ENCODE measurements at regions not wholly inside any gene's neighbourhood (a gene's known extent, or its start where the extent isn't known, plus 50 kb on each side); places are given as distances from the start of the nearest gene placed in this dataset.

GRCh38 chr9:79447308-79447605 lies 124.5 kb upstream of the TLE4 start:
- DNase-seq (ENCODE audit: low read depth in 2 of 2), result no peak
- H3K27me3 ChIP-seq (ENCODE audit: control insufficient read depth, insufficient read depth, low read length), result no peaks in the 10 kb centered on the region
- H3K9ac ChIP-seq (ENCODE audit: insufficient read depth, low read length), result no peak overlapping the region
- no peaks in the 10 kb centered on the region for H4K20me1 ChIP-seq (ENCODE audit: control insufficient read depth, extremely low read depth, insufficient read depth, low read length)
- no peaks in the 10 kb centered on the region for H3K79me2 ChIP-seq (ENCODE audit: control insufficient read depth, insufficient read depth, low read length)
- no peak overlapping the region for H3K27ac ChIP-seq (ENCODE audit: insufficient read depth, low read length)
- TF ChIP-seq, protein P1, sequence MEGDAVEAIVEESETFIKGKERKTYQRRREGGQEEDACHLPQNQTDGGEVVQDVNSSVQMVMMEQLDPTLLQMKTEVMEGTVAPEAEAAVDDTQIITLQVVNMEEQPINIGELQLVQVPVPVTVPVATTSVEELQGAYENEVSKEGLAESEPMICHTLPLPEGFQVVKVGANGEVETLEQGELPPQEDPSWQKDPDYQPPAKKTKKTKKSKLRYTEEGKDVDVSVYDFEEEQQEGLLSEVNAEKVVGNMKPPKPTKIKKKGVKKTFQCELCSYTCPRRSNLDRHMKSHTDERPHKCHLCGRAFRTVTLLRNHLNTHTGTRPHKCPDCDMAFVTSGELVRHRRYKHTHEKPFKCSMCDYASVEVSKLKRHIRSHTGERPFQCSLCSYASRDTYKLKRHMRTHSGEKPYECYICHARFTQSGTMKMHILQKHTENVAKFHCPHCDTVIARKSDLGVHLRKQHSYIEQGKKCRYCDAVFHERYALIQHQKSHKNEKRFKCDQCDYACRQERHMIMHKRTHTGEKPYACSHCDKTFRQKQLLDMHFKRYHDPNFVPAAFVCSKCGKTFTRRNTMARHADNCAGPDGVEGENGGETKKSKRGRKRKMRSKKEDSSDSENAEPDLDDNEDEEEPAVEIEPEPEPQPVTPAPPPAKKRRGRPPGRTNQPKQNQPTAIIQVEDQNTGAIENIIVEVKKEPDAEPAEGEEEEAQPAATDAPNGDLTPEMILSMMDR (conservative IDR thresholded peaks at IDR 0.05 in 1 of 2, IDR thresholded peaks at IDR 0.05 in 1 of 2; ENCODE audit: low read depth in 1 of 2, low read length in 2 of 2), result no peak
- TF ChIP-seq EZH2 (IDR thresholded peaks at IDR 0.05; ENCODE audit: low read length, missing control alignments), result no peak
- no peak overlapping the region for H3K4me2 ChIP-seq (ENCODE audit: extremely low read depth, insufficient read depth, low read length)
- no peak overlapping the region for H3K4me3 ChIP-seq (replicated peaks in 1 of 4; ENCODE audit: control extremely low read depth in 1 of 4, insufficient read depth in 1 of 4, low read depth in 3 of 4, low read length in 4 of 4)
- no peaks in the 10 kb centered on the region for H3K4me1 ChIP-seq (ENCODE audit: control insufficient read depth, extremely low read depth, insufficient read depth, low read length)
- no peaks in the 10 kb centered on the region for H3K36me3 ChIP-seq (ENCODE audit: control insufficient read depth, insufficient read depth, low read length)
- no peak overlapping the region for H2AFZ ChIP-seq (ENCODE audit: low read length)
- H3K9me3 ChIP-seq (ENCODE audit: control insufficient read depth, insufficient read depth, low read depth, low read length), result no peaks in the 10 kb centered on the region

DNA sequence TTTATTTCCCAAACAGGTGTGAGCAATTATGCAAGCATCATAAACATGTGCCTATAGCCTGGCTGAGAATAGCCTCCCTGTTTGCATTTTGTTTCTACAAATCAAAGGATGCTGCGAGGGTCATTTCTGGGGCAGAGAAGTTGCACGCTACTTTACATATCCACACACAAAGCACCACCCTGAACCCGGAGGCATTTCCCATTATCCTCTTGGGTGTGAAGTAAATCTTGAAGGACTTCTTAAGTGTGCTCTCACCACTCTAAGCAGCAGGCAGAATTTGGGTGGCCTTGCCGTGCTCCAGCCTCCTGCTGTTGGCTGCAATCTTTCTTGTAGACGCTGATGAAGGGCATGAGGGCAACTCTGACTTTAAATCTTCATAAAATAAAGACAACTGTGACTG lies 124.0 kb upstream of the TLE4 start:
- H3K4me3 ChIP-seq (replicated peaks in 1 of 4; ENCODE audit: control extremely low read depth in 1 of 4, insufficient read depth in 1 of 4, low read depth in 3 of 4, low read length in 4 of 4), result no peak overlapping the region
- H3K27me3 ChIP-seq (ENCODE audit: control insufficient read depth, insufficient read depth, low read length), result no peaks in the 10 kb centered on the region
- no peaks in the 10 kb centered on the region for H3K36me3 ChIP-seq (ENCODE audit: control insufficient read depth, insufficient read depth, low read length)
- H3K4me1 ChIP-seq (ENCODE audit: control insufficient read depth, extremely low read depth, insufficient read depth, low read length), result no peaks in the 10 kb centered on the region
- no peaks in the 10 kb centered on the region for H3K79me2 ChIP-seq (ENCODE audit: control insufficient read depth, insufficient read depth, low read length)
- no peak overlapping the region for H2AFZ ChIP-seq (ENCODE audit: low read length)
- no peak overlapping the region for H3K4me2 ChIP-seq (ENCODE audit: extremely low read depth, insufficient read depth, low read length)
- H3K27ac ChIP-seq (ENCODE audit: insufficient read depth, low read length), result no peak overlapping the region
- no peaks in the 10 kb centered on the region for H4K20me1 ChIP-seq (ENCODE audit: control insufficient read depth, extremely low read depth, insufficient read depth, low read length)
- no peaks in the 10 kb centered on the region for H3K9me3 ChIP-seq (ENCODE audit: control insufficient read depth, insufficient read depth, low read depth, low read length)
- TF ChIP-seq, protein P1 (conservative IDR thresholded peaks at IDR 0.05 in 1 of 2, IDR thresholded peaks at IDR 0.05 in 1 of 2; ENCODE audit: low read depth in 1 of 2, low read length in 2 of 2), result no peak
- TF ChIP-seq EZH2 (IDR thresholded peaks at IDR 0.05; ENCODE audit: low read length, missing control alignments), result no peak
- H3K9ac ChIP-seq (ENCODE audit: insufficient read depth, low read length), result no peak overlapping the region
- DNase-seq (ENCODE audit: low read depth in 2 of 2), result no peak

- Histone ChIP-seq H3K9me3 (ENCODE audit: control insufficient read depth, insufficient read depth, low read depth, low read length) (no peaks in the 10 kb centered on the region), H3K27me3 (ENCODE audit: control insufficient read depth, insufficient read depth, low read length) (no peaks in the 10 kb centered on the region), H3K4me1 (ENCODE audit: control insufficient read depth, extremely low read depth, insufficient read depth, low read length) (no peaks in the 10 kb centered on the region), H3K36me3 (ENCODE audit: control insufficient read depth, insufficient read depth, low read length) (no peaks in the 10 kb centered on the region), H3K4me2 (ENCODE audit: extremely low read depth, insufficient read depth, low read length) (no peak overlapping the region), H3K79me2 (ENCODE audit: control insufficient read depth, insufficient read depth, low read length) (no peaks in the 10 kb centered on the region), H4K20me1 (ENCODE audit: control insufficient read depth, extremely low read depth, insufficient read depth, low read length) (no peaks in the 10 kb centered on the region), H2AFZ (ENCODE audit: low read length) (no peak overlapping the region), H3K27ac (ENCODE audit: insufficient read depth, low read length) (no peak overlapping the region), H3K4me3 (replicated peaks in 1 of 4; ENCODE audit: control extremely low read depth in 1 of 4, insufficient read depth in 1 of 4, low read depth in 3 of 4, low read length in 4 of 4) (no peak overlapping the region), H3K9ac (ENCODE audit: insufficient read depth, low read length) (no peak overlapping the region)
- no peak for TF ChIP-seq EZH2 (IDR thresholded peaks at IDR 0.05; ENCODE audit: low read length, missing control alignments)
- TF ChIP-seq, protein P1 (conservative IDR thresholded peaks at IDR 0.05 in 1 of 2, IDR thresholded peaks at IDR 0.05 in 1 of 2; ENCODE audit: low read depth in 1 of 2, low read length in 2 of 2), result no peak
- no peak for DNase-seq (ENCODE audit: low read depth in 2 of 2)
Observed at GRCh38 chr9:79452265-79452664, 119.5 kb upstream of the TLE4 start.
